Thoracic aorta (tissue), 2 donors: ENCODE measurements at regions not wholly inside any gene's neighbourhood (a gene's known extent, or its start where the extent isn't known, plus 50 kb on each side); places are given as distances from the start of the nearest gene placed in this dataset.

Experiments
- ATAC-seq: fragments of 150-250 bp; one replicate; pipeline ENCODE4 v1.8.0; 2017; ENCODE audit warnings: low read depth; ENCODE audit not compliant: insufficient number of reproducible peaks, low FRiP score
- DNase-seq: peaks from one replicate; pipeline ENCODE4 v3.0.0-alpha.2; 2020; ENCODE audit warnings: low spot score
- H3K27ac ChIP-seq, 2 donors: fragments of 200-600 bp; sonication (generic); 1 replicate in 1 of 2; 2 replicates in 1 of 2; pipeline ENCODE4 v1.5.1; 2016; ENCODE audit warnings: mild to moderate bottlenecking in 2 of 2, moderate library complexity in 2 of 2
- H3K27me3 ChIP-seq: fragments of 200-600 bp; sonication (generic); replicated peaks from 2 replicates; pipeline ENCODE4 v1.6.0; 2016; ENCODE audit warnings: mild to moderate bottlenecking; ENCODE audit not compliant: insufficient read depth
- H3K36me3 ChIP-seq: fragments of 200-600 bp; sonication (generic); one replicate; pipeline ENCODE4 v1.5.1; 2016
- H3K4me1 ChIP-seq, 2 donors: fragments of 200-600 bp; sonication (generic); 1 replicate in 1 of 2; 2 replicates in 1 of 2; pipeline versions ENCODE4 v1.5.1 to v1.6.0; 2016; ENCODE audit warnings: low read depth in 2 of 2, mild to moderate bottlenecking in 1 of 2; ENCODE audit not compliant: control insufficient read depth in 1 of 2
- H3K4me3 ChIP-seq: fragments of 200-600 bp; sonication (generic); 2 replicates; pipeline ENCODE4 v1.5.1; 2016; ENCODE audit warnings: mild to moderate bottlenecking
- H3K9me3 ChIP-seq: fragments of 200-600 bp; sonication (generic); 2 replicates; pipeline ENCODE4 v1.5.1; 2016
- TF ChIP-seq, protein P1 (sequence below): fragments of 200-600 bp; sonication (generic); IDR thresholded peaks from one replicate; pipeline ENCODE4 v1.5.1; 2019; ENCODE audit warnings: antibody characterized with exemption

DNA sequence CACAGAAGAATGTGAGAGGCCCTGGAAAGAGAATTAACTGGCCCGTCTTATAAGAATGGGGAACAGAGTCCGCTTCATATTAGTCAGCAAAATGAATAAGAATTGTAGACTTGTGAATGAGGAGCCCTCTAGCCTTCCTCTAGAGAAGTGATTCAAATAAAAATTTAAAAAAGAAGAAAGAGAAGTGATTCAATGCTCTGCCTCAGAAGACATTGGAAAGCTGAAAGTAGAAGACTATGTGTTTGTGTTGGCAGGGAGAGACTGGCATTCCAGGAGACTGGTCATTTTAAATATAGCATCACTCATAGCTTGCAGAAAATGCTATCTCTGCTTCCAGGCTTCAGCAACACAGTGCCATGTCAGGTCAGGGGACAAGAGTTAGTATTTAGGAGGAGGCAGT is 190.6 kb upstream of the HS3ST3A1 start:
- Histone ChIP-seq H3K27me3 (no peaks in the 10 kb centered on the region), H3K4me1 (no peaks in the 10 kb centered on the region), H3K9me3 (no peaks in the 10 kb centered on the region), H3K27ac (no peak overlapping the region), H3K36me3 (no peaks in the 10 kb centered on the region), H3K4me3 (no peak overlapping the region)
- ATAC-seq (no peak), DNase-seq (no peak)
- TF ChIP-seq, protein P1, sequence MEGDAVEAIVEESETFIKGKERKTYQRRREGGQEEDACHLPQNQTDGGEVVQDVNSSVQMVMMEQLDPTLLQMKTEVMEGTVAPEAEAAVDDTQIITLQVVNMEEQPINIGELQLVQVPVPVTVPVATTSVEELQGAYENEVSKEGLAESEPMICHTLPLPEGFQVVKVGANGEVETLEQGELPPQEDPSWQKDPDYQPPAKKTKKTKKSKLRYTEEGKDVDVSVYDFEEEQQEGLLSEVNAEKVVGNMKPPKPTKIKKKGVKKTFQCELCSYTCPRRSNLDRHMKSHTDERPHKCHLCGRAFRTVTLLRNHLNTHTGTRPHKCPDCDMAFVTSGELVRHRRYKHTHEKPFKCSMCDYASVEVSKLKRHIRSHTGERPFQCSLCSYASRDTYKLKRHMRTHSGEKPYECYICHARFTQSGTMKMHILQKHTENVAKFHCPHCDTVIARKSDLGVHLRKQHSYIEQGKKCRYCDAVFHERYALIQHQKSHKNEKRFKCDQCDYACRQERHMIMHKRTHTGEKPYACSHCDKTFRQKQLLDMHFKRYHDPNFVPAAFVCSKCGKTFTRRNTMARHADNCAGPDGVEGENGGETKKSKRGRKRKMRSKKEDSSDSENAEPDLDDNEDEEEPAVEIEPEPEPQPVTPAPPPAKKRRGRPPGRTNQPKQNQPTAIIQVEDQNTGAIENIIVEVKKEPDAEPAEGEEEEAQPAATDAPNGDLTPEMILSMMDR = no peak

DNA sequence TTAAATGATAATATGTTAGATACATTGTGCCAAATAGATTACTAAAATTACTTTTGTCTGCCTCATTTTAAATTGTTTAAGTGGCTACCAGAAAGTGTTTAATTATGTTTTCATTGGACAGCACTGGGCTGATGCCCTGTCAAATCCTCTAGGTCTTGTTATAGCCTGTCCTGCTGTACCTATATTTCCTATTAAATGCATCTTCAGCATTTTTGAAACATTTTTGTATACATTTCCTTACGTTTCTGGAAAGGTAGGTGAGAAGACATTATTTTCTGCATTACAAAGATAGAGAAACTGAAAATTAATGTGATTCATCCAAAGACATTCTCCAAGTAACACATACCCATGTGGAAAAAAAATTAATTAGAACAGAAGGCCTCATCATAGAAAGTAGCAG is 192.2 kb upstream of the HS3ST3A1 start:
- no peaks in the 10 kb centered on the region for H3K36me3 ChIP-seq
- H3K4me3 ChIP-seq = no peak overlapping the region
- H3K27ac ChIP-seq = no peak overlapping the region
- H3K27me3 ChIP-seq = no peaks in the 10 kb centered on the region
- ATAC-seq (no peak), DNase-seq (no peak)
- TF ChIP-seq, protein P1 = no peak
- H3K4me1 ChIP-seq = no peaks in the 10 kb centered on the region
- no peaks in the 10 kb centered on the region for H3K9me3 ChIP-seq

DNA sequence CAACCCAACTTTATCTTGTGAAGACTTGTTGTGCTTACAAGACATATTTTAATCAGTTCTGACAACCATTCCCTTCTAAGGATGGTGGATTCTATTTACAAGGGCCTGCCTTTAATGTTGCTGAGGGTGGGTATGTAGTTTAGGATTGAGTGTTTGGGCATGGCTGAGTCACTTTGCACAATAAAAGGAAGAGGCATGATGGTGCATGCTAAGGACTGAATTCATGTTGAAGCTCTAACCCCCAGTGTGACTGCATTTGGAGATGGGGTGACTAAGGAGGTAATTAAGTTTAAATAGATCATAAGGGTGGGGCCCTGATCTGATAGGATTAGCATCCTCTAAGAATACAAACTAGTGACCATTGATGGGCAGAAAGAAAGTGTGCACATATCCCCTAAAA is 196.1 kb upstream of the HS3ST3A1 start:
- H3K4me3 ChIP-seq = no peak overlapping the region
- no peaks in the 10 kb centered on the region for H3K9me3 ChIP-seq
- DNase-seq = no peak
- no peaks in the 10 kb centered on the region for H3K36me3 ChIP-seq
- H3K27me3 ChIP-seq = no peaks in the 10 kb centered on the region
- TF ChIP-seq, protein P1 = no peak
- H3K27ac ChIP-seq = no peak overlapping the region
- ATAC-seq = no peak
- no peaks in the 10 kb centered on the region for H3K4me1 ChIP-seq

DNA sequence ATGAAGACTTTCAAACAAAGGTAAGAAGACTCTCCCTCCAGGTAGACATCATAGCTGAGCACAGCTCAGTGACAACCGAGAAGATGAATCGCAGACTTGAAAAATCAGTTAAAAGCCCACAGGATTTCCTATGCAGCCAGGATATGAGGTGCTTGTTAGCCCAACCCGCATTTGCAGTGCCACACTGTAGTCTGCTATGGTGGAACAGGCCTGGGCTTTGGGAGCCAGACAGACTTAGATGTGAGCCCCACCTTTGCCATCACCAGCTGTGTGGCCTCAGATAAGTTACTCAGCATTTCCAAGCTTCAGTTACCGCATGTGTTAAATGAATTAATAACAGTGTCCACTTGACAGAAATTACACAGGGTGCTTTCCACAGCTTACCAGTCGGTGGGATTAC is 204.4 kb upstream of the HS3ST3A1 start:
- no peaks in the 10 kb centered on the region for H3K36me3 ChIP-seq
- ATAC-seq (no peak), DNase-seq (no peak)
- H3K4me1 ChIP-seq = no peaks in the 10 kb centered on the region
- no peaks in the 10 kb centered on the region for H3K9me3 ChIP-seq
- TF ChIP-seq, protein P1 = no peak
- no peak overlapping the region for H3K4me3 ChIP-seq
- no peaks in the 10 kb centered on the region for H3K27me3 ChIP-seq
- no peak overlapping the region for H3K27ac ChIP-seq

DNA sequence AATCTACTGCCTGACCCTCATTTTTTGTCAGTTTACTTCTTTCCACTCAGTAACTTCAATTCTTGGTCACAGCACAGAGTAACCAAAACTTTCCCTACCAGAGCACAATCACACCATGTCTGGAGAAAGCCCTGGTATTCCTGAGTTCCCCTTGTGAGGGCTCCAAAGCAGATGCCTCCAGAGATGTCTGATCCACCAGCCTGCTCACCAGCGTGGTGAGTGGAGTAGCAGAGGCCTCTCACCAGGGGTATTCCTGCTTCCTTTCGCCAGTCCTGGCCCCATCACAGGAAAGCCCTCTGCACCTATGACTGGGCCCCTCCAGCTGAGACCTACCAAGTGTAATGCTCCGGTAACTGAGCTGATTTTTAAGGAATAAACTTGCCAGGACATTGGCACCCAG is 205.4 kb upstream of the HS3ST3A1 start:
- TF ChIP-seq, protein P1 = no peak
- H3K9me3 ChIP-seq = no peaks in the 10 kb centered on the region
- no peak overlapping the region for H3K4me3 ChIP-seq
- no peak for DNase-seq
- no peak for ATAC-seq
- H3K4me1 ChIP-seq = no peaks in the 10 kb centered on the region
- no peak overlapping the region for H3K27ac ChIP-seq
- no peaks in the 10 kb centered on the region for H3K36me3 ChIP-seq
- no peaks in the 10 kb centered on the region for H3K27me3 ChIP-seq
